Epidermal melanocyte (primary cell): ENCODE measurements at regions not wholly inside any gene's neighbourhood (a gene's known extent, or its start where the extent isn't known, plus 50 kb on each side); places are given as distances from the start of the nearest gene placed in this dataset.

Experiments
- DNase-seq: peaks from one replicate; pipeline ENCODE4 v3.0.0; 2011; ENCODE audit warnings: low spot score; ENCODE audit not compliant: insufficient read length

GRCh38 chr1:231108516-231109302 lies 53.1 kb upstream of the TRIM67 start:
- DNase-seq: no peak

DNA sequence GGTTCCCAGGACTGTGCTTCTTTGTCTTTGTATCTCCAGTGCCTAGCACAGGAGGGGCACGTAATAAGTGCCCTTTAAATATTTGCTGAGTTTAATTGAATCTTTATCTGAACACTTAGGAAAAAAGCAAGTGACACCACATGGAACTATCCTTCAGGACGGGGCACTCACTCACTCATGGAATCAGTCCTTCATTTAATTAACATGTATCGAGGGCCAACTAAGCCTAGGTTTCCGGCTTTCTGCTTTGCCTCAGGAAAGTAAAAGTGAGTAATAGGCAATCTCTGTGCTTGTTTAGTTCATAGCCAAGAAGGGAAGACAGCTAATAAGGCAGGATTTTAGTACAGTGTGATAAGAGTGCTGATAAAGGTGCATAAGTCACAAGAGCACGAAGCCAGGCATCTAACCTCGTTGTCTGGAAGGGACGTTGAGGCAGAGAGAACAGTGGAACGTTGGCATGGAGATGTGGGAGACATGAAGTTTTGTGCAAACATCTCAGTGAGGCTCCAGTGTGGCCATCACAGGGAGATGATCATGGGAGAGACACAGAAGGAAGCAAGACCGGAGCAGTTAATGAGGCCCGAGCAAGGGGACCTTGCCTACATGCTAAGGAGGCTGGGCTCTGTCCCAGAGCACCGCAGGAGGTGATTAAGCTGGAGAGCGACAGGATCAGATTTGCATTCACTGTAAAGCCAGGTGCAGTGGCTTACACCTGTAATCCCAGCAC lies 54.1 kb upstream of the TRIM67 start:
- DNase-seq: no peak

DNA sequence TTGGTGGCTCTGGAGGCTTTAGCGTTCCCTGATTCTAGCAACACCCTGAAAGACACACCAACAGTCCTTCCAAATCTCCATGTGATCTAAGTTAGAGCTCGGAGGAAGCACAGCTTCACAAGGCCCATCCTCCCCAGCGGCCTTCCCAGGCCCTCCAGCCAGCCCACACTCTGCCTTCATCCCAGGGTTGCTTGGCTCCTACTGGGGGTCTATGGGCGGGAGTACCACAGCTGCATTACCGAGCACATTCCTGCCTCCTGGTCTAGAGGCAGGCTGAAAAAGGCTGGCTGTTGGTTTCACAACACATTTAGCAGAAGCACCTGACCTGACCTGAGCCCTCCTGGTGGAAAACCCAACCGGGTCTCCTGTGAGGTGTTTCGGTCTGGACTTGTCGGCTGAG lies 54.7 kb upstream of the TRIM67 start:
- no peak for DNase-seq

GRCh38 chr1:231106347-231106746 lies 55.5 kb upstream of the TRIM67 start:
- DNase-seq: no peak

- no peak for DNase-seq
Measured at GRCh38 chr1:231104917-231105316, 56.9 kb upstream of the TRIM67 start.

DNA sequence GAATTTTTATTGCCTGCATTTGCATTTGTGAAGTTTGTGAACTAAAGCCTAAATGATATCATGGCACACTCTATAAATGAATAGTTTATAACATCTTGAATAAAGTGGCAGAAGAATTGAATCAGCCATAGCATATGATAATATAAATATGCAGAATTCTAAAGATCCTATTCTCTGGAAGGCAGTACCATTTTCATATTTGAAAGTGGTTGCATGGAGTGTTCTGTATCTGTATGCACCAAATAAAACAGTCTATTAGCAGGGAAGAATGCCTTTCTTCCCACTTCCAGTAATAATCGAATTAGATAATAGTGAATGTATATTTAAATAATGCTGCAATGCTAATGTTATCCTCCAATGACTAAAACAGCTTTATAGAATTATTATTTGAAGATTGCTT lies 57.9 kb upstream of the TRIM67 start:
- no peak for DNase-seq

GRCh38 chr1:231099996-231100767 lies 60.1 kb upstream of the FAM89A start:
- DNase-seq: no peak

DNA sequence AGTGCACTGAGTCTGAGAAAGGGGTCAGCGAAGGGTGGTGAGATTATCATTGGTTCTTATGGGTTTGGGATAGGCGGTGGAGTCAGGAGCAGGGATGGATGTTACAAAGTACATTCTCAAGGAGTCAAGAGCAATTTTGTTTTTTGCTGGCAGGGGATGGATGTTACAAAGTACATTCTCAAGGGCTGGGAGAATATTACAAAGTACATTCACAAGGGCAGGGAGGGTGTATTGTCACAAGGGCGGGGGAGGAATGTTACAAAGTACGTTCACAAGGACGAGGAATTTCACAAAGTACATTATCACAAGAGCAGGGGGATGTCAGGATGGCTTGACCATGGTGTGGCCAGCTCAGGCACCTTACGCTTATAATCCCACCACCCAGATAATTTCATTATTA lies 59.3 kb upstream of the FAM89A start:
- DNase-seq: no peak

- no peak for DNase-seq
Measured at GRCh38 chr1:231095595-231095994, 55.5 kb upstream of the FAM89A start.

DNA sequence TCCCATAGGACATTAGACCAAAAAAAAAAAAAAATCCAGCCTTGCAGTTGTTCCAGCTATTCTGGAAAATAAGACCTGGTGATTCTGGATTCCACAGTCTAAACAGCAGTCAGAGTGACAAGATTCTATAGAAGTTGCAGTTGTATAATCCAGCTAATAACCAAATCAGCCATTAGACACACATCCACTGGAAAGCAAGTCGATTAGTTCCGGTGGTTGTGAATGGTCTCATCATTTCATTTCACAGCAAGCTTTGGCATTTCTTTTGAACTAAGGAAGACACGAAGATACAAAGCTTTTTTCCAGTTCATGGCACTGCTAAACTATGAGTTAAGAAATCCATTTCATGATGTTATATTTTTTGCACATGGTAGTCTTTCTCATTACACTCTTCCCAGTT lies 54.4 kb upstream of the FAM89A start:
- peak; percentile 39 for DNase-seq

DNA sequence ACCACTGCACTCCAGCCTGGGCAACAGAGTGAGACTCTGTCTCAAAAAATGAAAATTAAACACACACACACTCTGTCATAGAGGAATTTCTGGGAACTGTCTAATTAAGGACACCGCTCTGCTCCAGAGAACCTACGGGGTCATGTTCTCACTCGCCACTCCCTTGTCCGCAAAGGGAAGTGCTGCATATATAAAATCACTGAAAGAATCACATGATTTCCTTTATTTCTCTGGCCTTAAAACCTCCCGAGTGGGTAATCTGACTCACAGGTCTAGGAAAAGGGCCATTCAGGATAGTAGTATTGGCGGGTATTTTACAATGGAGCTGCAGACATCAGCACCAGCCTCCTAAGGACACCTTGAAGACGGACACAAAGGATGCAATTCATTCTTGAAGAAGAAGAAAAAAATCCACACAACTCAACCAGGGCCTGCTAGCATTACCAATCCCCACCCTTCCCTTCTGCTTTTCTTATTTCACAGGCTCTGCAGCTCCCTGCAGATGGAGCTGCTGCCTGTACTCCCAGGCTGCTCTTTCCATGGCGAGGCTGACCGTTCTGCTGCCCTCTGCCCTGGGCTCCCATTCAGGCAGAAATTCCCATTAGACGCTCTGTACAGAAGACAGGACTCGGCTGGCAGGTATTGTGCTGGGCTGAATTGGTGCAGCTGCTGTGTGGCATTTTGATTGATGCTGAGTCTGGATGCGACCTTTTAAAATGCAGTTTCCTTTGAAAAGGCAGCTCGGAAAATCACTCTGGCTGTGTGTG lies 53.3 kb upstream of the FAM89A start:
- no peak for DNase-seq

GRCh38 chr1:231092380-231092779 lies 52.3 kb upstream of the FAM89A start:
- no peak for DNase-seq

- DNase-seq: no peak
Measured at GRCh38 chr1:231091831-231092301, 51.8 kb upstream of the FAM89A start.

DNA sequence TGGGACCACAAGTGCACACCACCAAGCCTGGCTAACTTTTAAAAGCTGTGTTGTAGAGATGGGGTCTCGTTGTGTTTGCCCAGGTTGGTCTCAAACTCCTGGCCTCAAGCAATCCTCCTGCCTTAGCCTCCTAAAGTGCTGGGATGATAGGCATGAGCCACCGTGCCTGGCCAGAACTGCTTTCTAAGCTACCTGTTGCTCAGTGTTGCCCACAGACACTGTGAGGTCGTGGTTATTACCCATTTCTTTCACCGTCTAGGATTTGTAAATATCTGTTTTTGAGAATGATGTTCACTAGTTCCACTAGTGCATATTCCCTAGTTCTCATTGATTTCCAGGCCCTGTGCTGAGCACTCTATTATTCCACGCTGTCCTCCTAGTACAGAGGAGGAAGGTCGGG lies 51.4 kb upstream of the FAM89A start:
- no peak for DNase-seq
